ENCODE measurements at regions not wholly inside any gene's neighbourhood (a gene's known extent, or its start where the extent isn't known, plus 50 kb on each side); places are given as distances from the start of the nearest gene placed in this dataset.

DNA sequence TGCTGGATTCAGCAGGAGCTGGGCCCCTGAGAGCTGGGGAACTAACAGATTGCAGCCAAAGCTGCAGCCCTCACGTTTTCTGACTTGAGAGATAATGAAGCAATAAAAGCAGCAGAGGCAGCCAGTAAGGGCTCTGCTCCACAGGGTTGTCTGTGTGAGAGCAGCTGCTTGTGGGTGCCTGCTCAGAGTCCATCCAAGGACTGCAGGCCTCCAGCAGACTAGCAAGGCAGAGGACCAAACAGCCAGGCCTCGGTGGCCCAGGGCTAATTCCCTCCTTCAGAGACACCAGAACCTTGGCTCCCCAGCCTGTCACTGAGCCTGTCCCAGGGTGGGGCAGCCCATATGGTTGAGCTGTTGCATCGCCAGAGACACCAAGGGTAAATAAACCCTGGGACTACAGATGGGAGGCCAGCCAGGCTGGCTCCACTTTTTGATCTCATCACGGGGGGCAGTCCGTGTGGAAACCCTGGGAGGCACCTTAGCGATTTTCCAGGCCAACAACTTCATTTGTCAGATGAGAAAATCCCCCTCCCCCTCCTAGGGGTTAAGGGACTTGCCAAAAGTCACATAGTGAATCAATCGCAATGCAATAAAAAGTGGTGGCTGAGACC, 229.2 kb downstream of the WDR11 start:
- TF ChIP-seq, protein P1, sequence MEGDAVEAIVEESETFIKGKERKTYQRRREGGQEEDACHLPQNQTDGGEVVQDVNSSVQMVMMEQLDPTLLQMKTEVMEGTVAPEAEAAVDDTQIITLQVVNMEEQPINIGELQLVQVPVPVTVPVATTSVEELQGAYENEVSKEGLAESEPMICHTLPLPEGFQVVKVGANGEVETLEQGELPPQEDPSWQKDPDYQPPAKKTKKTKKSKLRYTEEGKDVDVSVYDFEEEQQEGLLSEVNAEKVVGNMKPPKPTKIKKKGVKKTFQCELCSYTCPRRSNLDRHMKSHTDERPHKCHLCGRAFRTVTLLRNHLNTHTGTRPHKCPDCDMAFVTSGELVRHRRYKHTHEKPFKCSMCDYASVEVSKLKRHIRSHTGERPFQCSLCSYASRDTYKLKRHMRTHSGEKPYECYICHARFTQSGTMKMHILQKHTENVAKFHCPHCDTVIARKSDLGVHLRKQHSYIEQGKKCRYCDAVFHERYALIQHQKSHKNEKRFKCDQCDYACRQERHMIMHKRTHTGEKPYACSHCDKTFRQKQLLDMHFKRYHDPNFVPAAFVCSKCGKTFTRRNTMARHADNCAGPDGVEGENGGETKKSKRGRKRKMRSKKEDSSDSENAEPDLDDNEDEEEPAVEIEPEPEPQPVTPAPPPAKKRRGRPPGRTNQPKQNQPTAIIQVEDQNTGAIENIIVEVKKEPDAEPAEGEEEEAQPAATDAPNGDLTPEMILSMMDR (IDR thresholded peaks at IDR 0.05; ENCODE audit: insufficient read depth, low read length, poor library complexity, severe bottlenecking) = no peak
- no peak for TF ChIP-seq EZH2phosphoT487 (conservative IDR thresholded peaks at IDR 0.05; ENCODE audit: low read length)
